Mesenchymal stem cell (in vitro differentiated cells and primary cell): ENCODE measurements at regions not wholly inside any gene's neighbourhood (a gene's known extent, or its start where the extent isn't known, plus 50 kb on each side); places are given as distances from the start of the nearest gene placed in this dataset.

Experiments used
- DNase-seq: peaks from one replicate; pipeline ENCODE4 v3.0.0-alpha.2; 2013
- H2AFZ ChIP-seq: one replicate; pipeline ENCODE4 v1.6.1; 2013; ENCODE audit warnings: low read depth, mild to moderate bottlenecking, control low read depth, inconsistent platforms, low read length, moderate library complexity
- H2AK5ac ChIP-seq: 2 replicates; pipeline ENCODE4 v1.6.1; 2013; ENCODE audit warnings: low read length, moderate library complexity, mild to moderate bottlenecking, inconsistent platforms; ENCODE audit not compliant: severe bottlenecking
- H2BK120ac ChIP-seq: one replicate; pipeline ENCODE4 v1.6.1; 2013; ENCODE audit warnings: low read depth, mild to moderate bottlenecking, inconsistent platforms, low read length, moderate library complexity
- H2BK12ac ChIP-seq, 2 experiments: one replicate each; pipeline ENCODE4 v1.6.1; 2013; ENCODE audit warnings: inconsistent platforms in 2 of 2, low read length in 2 of 2, mild to moderate bottlenecking in 2 of 2, moderate library complexity in 2 of 2, control low read depth in 1 of 2
- H2BK15ac ChIP-seq: one replicate; pipeline ENCODE4 v1.6.1; 2013; ENCODE audit warnings: mild to moderate bottlenecking, low read depth, inconsistent platforms; ENCODE audit not compliant: poor library complexity, severe bottlenecking
- H2BK5ac ChIP-seq: 2 replicates; pipeline ENCODE4 v1.6.1; 2013; ENCODE audit warnings: low read depth, mild to moderate bottlenecking, low read length, control low read depth, inconsistent platforms; ENCODE audit not compliant: poor library complexity, severe bottlenecking
- H3K14ac ChIP-seq, 2 experiments: one replicate each; pipeline ENCODE4 v1.6.1; 2013; ENCODE audit warnings: inconsistent platforms in 2 of 2, low read length in 2 of 2, control low read depth in 1 of 2, mild to moderate bottlenecking in 1 of 2, moderate library complexity in 1 of 2
- H3K18ac ChIP-seq, 2 experiments: one replicate each; pipeline ENCODE4 v1.6.1; 2013; ENCODE audit warnings: inconsistent platforms in 2 of 2, low read length in 2 of 2, control low read depth in 1 of 2, low read depth in 1 of 2, mild to moderate bottlenecking in 1 of 2
- H3K23ac ChIP-seq, 2 experiments: one replicate each; pipeline ENCODE4 v1.6.1; 2013; ENCODE audit warnings: inconsistent platforms in 2 of 2, low read length in 2 of 2, mild to moderate bottlenecking in 2 of 2, moderate library complexity in 2 of 2, control low read depth in 1 of 2
- H3K27ac ChIP-seq: 2 replicates; pipeline ENCODE4 v1.5.1; 2013; ENCODE audit warnings: mild to moderate bottlenecking, moderate library complexity, low read length, control low read depth, inconsistent platforms; ENCODE audit not compliant: poor library complexity, severe bottlenecking
- H3K27me3 ChIP-seq, 2 experiments: 2 replicates each; pipeline versions ENCODE4 v1.6.1 to v1.7.0; 2013; ENCODE audit warnings: low read length in 2 of 2, mild to moderate bottlenecking in 2 of 2, moderate library complexity in 2 of 2, control low read depth in 1 of 2, inconsistent platforms in 1 of 2; ENCODE audit not compliant: control insufficient read depth in 1 of 2, insufficient read depth in 1 of 2
- H3K36me3 ChIP-seq, 2 experiments: 2 replicates each; pipeline versions ENCODE4 v1.6.1 to v1.7.0; 2013; ENCODE audit warnings: low read length in 2 of 2, control low read depth in 1 of 2, inconsistent platforms in 1 of 2, low read depth in 1 of 2, mild to moderate bottlenecking in 1 of 2; ENCODE audit not compliant: insufficient read depth in 2 of 2, control insufficient read depth in 1 of 2
- H3K4ac ChIP-seq, 2 experiments: one replicate each; pipeline ENCODE4 v1.6.1; 2013; ENCODE audit warnings: inconsistent platforms in 2 of 2, low read length in 2 of 2, mild to moderate bottlenecking in 2 of 2, moderate library complexity in 2 of 2, control low read depth in 1 of 2, low read depth in 1 of 2
- H3K4me1 ChIP-seq: 2 replicates; pipeline ENCODE4 v1.6.1; 2013; ENCODE audit warnings: low read depth, low read length, control low read depth; ENCODE audit not compliant: control insufficient read depth, insufficient read depth
- H3K4me2 ChIP-seq: 2 replicates; pipeline ENCODE4 v1.6.1; 2013; ENCODE audit warnings: low read length, mild to moderate bottlenecking, inconsistent platforms; ENCODE audit not compliant: poor library complexity, severe bottlenecking
- H3K4me3 ChIP-seq, 2 experiments: 2 replicates each; pipeline versions ENCODE4 v1.5.1 to v1.7.0; 2013; ENCODE audit warnings: low read length in 2 of 2, mild to moderate bottlenecking in 2 of 2, control low read depth in 1 of 2, low read depth in 1 of 2; ENCODE audit not compliant: insufficient read depth in 1 of 2
- H3K79me1 ChIP-seq: replicated peaks from 2 replicates; pipeline ENCODE4 v1.6.1; 2013; ENCODE audit warnings: mild to moderate bottlenecking, control low read depth, low read length, inconsistent platforms; ENCODE audit not compliant: poor library complexity, severe bottlenecking
- H3K9ac ChIP-seq: 2 replicates; pipeline ENCODE4 v1.7.0; 2013; ENCODE audit warnings: mild to moderate bottlenecking, low read length, moderate library complexity
- H3K9me3 ChIP-seq: 2 replicates; pipeline ENCODE4 v1.7.0; 2013; ENCODE audit warnings: mild to moderate bottlenecking, low read length; ENCODE audit not compliant: control insufficient read depth
- H4K8ac ChIP-seq: one replicate; pipeline ENCODE4 v1.6.1; 2013; ENCODE audit warnings: inconsistent platforms, mild to moderate bottlenecking, low read length, moderate library complexity
- H4K91ac ChIP-seq: one replicate; pipeline ENCODE4 v1.6.1; 2013; ENCODE audit warnings: mild to moderate bottlenecking, low read length, inconsistent platforms
- WGBS: methylation state at CpG from one replicate; pipeline ENCODE4 v1.1.7; 2013; ENCODE audit warnings: mixed read lengths; 5-methylcytosine and 5-hydroxymethylcytosine counted together

GRCh38 chr21:16517383-16517782, 787.6 kb downstream of the USP25 start:
- Histone ChIP-seq H3K9ac (no peak overlapping the region), H3K36me3 (no peaks in the 10 kb centered on the region), H2AK5ac (no peak overlapping the region), H3K79me1 (peaks cover 8% of the 10 kb centered on the region), H3K23ac (no peak overlapping the region), H4K8ac (no peak overlapping the region), H3K4ac (no peak overlapping the region), H2BK5ac (no peak overlapping the region), H4K91ac (no peak overlapping the region), H2BK120ac (no peak overlapping the region), H3K27me3 (no peaks in the 10 kb centered on the region), H2AFZ (no peak overlapping the region), H3K14ac (no peak overlapping the region), H3K27ac (no peak overlapping the region), H3K9me3 (no peaks in the 10 kb centered on the region), H2BK15ac (no peak overlapping the region), H3K18ac (no peak overlapping the region), H3K4me3 (no peak overlapping the region), H2BK12ac (no peak overlapping the region), H3K4me2 (no peak overlapping the region), H3K4me1 (peaks cover 2% of the 10 kb centered on the region)
- no CpG with 5 or more reads among the region's 1 CpG for WGBS
- DNase-seq, result no peak

DNA sequence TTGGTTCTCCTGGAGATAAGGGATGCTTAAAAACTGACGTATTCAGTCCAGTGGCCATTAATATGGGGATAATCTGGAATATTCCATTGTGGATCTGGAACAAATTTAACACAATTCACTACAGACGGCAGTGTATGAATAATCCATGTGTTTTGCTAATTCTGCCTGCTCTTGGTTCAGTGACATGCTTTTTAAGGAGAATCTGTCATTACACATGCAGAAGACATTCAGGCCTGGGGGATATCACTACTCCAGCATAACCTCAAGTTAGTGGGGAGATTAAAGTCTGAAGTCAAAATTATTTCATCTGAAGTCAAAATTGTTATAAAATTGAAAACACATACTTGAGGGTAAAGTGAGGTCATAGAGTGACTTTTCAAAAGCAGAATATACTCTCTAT, 789.3 kb downstream of the USP25 start:
- Histone ChIP-seq H3K9me3 (no peaks in the 10 kb centered on the region), H3K4ac (no peak overlapping the region), H2BK5ac (no peak overlapping the region), H3K14ac (no peak overlapping the region), H3K4me1 (peaks cover 2% of the 10 kb centered on the region), H4K91ac (no peak overlapping the region), H3K36me3 (no peaks in the 10 kb centered on the region), H2BK12ac (no peak overlapping the region), H2AFZ (no peak overlapping the region), H3K9ac (no peak overlapping the region), H3K4me3 (no peak overlapping the region), H3K79me1 (peaks cover 4% of the 10 kb centered on the region), H3K27ac (no peak overlapping the region), H2BK120ac (no peak overlapping the region), H2BK15ac (no peak overlapping the region), H3K4me2 (no peak overlapping the region), H3K23ac (no peak overlapping the region), H2AK5ac (no peak overlapping the region), H4K8ac (no peak overlapping the region), H3K18ac (no peak overlapping the region), H3K27me3 (no peaks in the 10 kb centered on the region)
- no peak for DNase-seq
- 100% methylated on average over 1 of the region's 2 CpGs for WGBS

- Histone ChIP-seq H3K27ac (no peak overlapping the region), H3K4me1 (peaks cover 2% of the 10 kb centered on the region), H2BK120ac (no peak overlapping the region), H3K9me3 (no peaks in the 10 kb centered on the region), H3K4me3 (no peak overlapping the region), H2BK5ac (no peak overlapping the region), H3K23ac (no peak overlapping the region), H3K27me3 (no peaks in the 10 kb centered on the region), H2AFZ (no peak overlapping the region), H2BK12ac (no peak overlapping the region), H4K91ac (no peak overlapping the region), H4K8ac (no peak overlapping the region), H3K4ac (no peak overlapping the region), H2AK5ac (no peak overlapping the region), H3K79me1 (peaks cover 1% of the 10 kb centered on the region), H3K18ac (no peak overlapping the region), H3K14ac (no peak overlapping the region), H2BK15ac (no peak overlapping the region), H3K4me2 (no peak overlapping the region), H3K9ac (no peak overlapping the region), H3K36me3 (no peaks in the 10 kb centered on the region)
- no peak for DNase-seq
Observed at GRCh38 chr21:16519644-16520043, 789.9 kb downstream of the USP25 start.

DNA sequence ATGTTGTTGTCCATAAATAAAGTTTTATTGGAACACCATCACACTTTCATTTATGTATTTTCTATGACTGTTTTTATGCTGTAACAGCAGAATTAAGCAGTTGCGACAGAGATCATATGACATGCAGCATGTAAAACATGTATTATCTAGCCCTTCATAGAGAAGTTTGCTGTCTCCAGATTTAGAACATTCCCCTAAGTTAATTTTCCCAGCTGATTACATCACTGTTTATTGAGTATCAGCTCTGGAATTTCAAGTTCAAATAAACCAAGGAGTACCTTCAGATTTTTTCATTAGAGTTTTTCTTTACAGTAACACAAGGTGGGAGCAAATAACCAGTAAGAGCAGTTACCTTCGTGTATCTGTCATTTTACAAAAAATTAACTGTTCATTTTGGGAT, 792.8 kb downstream of the USP25 start:
- WGBS, result no CpG with 5 or more reads among the region's 2 CpGs
- H3K18ac ChIP-seq, result no peak overlapping the region
- H3K23ac ChIP-seq, result no peak overlapping the region

More for the DNA sequence above, 792.8 kb downstream of the USP25 start:
- peak; percentile 29 for DNase-seq
- no peak overlapping the region for H3K4ac ChIP-seq
- H4K8ac ChIP-seq, result no peak overlapping the region
- H3K79me1 ChIP-seq, result peaks cover 5% of the 10 kb centered on the region
- no peaks in the 10 kb centered on the region for H3K9me3 ChIP-seq
- no peak overlapping the region for H3K27ac ChIP-seq
- no peak overlapping the region for H2BK5ac ChIP-seq
- H3K4me1 ChIP-seq, result peaks cover 2% of the 10 kb centered on the region
- no peaks in the 10 kb centered on the region for H3K27me3 ChIP-seq
- H2AK5ac ChIP-seq, result no peak overlapping the region
- H2AFZ ChIP-seq, result no peak overlapping the region
- no peak overlapping the region for H2BK15ac ChIP-seq
- no peak overlapping the region for H3K4me3 ChIP-seq
- H3K14ac ChIP-seq, result no peak overlapping the region
- H2BK120ac ChIP-seq, result no peak overlapping the region
- H3K9ac ChIP-seq, result no peak overlapping the region
- H4K91ac ChIP-seq, result no peak overlapping the region
- H3K4me2 ChIP-seq, result no peak overlapping the region
- no peaks in the 10 kb centered on the region for H3K36me3 ChIP-seq
- no peak overlapping the region for H2BK12ac ChIP-seq
